Stomach (tissue), 4 donors: ENCODE measurements at regions not wholly inside any gene's neighbourhood (a gene's known extent, or its start where the extent isn't known, plus 50 kb on each side); places are given as distances from the start of the nearest gene placed in this dataset.

ENCODE experiments used
- EP300 ChIP-seq: sonication (generic); formaldehyde crosslinking; IDR thresholded peaks from one replicate; pipeline ENCODE4 v1.6.1; 2017; ENCODE audit warnings: antibody characterized with exemption
- POLR2AphosphoS5 ChIP-seq, 3 donors: sonication (generic); formaldehyde crosslinking; IDR thresholded peaks; one replicate each; pipeline ENCODE4 v1.6.1; 2016; ENCODE audit warnings: antibody characterized with exemption in 3 of 3
- TF ChIP-seq, protein P1 (sequence below), 7 experiments: fragments of 450-650 bp in 4 of 7; fragments of 200-600 bp in 3 of 7; sonication (generic) in 3 of 7; IDR thresholded peaks; one replicate each; pipeline ENCODE4 v1.5.1; 2016 to 2019; ENCODE audit warnings: antibody characterized with exemption in 7 of 7, control low read depth in 2 of 7, mild to moderate bottlenecking in 1 of 7

DNA sequence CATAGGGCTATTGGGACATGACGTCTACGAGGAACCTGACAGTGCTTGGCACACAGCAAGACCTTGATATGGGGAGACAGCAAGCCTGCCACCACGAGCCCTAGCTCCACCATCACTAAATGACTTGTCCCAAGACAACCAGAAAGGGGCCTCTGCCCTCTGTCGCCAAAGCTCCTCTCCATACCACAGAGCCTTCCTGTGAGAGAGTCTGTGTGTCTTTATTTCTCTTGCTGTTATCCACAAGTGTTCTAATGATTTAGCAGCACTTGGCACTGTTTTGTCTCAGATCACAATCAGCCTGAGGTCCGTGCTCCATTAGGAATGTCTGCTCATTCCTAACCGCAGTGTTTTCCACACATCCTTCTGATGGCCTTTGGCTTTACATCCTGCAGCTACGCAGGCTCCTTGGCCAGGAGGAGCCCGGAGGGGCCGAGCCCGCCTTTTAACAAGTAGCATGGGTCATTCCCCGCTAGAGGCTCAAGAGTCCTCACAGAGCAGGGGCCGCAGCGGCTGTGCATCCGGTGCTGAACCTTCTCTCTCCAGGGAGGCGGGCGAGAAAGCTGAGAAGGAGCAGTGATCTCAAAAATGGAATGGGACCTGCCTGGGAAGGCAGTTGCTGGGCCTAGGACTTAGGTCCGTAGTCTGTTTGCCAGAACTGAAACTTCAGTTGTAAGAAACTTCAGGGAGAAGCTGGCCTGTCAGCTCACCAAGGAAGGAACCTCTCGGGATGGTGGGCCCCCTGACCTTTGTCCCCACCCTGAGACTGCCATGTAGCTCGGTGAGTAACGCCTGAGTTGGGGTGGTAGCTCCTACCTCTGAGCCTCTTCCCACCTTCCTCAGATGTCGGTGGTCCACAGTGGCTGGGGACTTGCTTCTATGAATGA is 61.1 kb upstream of the HMGB1 start:
- TF ChIP-seq POLR2AphosphoS5 (IDR thresholded peaks at IDR 0.05) (no peak), EP300 (no peak)
- TF ChIP-seq, protein P1, sequence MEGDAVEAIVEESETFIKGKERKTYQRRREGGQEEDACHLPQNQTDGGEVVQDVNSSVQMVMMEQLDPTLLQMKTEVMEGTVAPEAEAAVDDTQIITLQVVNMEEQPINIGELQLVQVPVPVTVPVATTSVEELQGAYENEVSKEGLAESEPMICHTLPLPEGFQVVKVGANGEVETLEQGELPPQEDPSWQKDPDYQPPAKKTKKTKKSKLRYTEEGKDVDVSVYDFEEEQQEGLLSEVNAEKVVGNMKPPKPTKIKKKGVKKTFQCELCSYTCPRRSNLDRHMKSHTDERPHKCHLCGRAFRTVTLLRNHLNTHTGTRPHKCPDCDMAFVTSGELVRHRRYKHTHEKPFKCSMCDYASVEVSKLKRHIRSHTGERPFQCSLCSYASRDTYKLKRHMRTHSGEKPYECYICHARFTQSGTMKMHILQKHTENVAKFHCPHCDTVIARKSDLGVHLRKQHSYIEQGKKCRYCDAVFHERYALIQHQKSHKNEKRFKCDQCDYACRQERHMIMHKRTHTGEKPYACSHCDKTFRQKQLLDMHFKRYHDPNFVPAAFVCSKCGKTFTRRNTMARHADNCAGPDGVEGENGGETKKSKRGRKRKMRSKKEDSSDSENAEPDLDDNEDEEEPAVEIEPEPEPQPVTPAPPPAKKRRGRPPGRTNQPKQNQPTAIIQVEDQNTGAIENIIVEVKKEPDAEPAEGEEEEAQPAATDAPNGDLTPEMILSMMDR (IDR thresholded peaks at IDR 0.05) = no peak
